ENCODE measurements at regions not wholly inside any gene's neighbourhood (a gene's known extent, or its start where the extent isn't known, plus 50 kb on each side); places are given as distances from the start of the nearest gene placed in this dataset.

DNA sequence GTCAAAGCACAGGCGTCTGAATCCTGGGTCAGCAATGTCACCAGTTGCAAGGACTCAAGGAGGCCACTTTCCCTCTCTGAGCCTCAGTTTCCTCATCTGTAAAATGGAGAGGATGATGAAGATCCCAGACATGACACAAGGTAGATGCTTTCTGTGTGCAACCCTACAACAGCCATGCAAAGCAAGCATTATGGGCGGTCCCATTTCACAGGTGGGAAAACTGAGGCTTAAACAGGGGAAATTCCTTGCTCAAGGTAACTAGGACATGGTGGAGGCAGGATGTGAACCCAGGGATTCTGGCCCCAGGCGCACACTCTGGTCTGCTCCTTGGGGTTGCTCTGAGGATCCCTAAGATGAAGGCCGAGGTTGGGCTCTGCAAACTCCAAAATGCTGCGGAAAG lies 311.0 kb downstream of the PTPRU start:
- Mint-ChIP-seq H3K4me1 (ENCODE audit: low read depth) (peaks cover 3% of the 10 kb centered on the region), H3K27me3 (peaks cover 3% of the 10 kb centered on the region), H3K9me3 (ENCODE audit: low read depth) (no peaks in the 10 kb centered on the region), H3K27ac (no peak overlapping the region), H3K4me3 (ENCODE audit: low read depth) (no peak overlapping the region), H3K36me3 (ENCODE audit: insufficient read depth) (no peaks in the 10 kb centered on the region)
- TF ChIP-seq, protein P1, sequence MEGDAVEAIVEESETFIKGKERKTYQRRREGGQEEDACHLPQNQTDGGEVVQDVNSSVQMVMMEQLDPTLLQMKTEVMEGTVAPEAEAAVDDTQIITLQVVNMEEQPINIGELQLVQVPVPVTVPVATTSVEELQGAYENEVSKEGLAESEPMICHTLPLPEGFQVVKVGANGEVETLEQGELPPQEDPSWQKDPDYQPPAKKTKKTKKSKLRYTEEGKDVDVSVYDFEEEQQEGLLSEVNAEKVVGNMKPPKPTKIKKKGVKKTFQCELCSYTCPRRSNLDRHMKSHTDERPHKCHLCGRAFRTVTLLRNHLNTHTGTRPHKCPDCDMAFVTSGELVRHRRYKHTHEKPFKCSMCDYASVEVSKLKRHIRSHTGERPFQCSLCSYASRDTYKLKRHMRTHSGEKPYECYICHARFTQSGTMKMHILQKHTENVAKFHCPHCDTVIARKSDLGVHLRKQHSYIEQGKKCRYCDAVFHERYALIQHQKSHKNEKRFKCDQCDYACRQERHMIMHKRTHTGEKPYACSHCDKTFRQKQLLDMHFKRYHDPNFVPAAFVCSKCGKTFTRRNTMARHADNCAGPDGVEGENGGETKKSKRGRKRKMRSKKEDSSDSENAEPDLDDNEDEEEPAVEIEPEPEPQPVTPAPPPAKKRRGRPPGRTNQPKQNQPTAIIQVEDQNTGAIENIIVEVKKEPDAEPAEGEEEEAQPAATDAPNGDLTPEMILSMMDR (IDR thresholded peaks at IDR 0.05; ENCODE audit: unreplicated experiment) = no peak
- DNase-seq (ENCODE audit: low spot score, unreplicated experiment) = no peak

DNA sequence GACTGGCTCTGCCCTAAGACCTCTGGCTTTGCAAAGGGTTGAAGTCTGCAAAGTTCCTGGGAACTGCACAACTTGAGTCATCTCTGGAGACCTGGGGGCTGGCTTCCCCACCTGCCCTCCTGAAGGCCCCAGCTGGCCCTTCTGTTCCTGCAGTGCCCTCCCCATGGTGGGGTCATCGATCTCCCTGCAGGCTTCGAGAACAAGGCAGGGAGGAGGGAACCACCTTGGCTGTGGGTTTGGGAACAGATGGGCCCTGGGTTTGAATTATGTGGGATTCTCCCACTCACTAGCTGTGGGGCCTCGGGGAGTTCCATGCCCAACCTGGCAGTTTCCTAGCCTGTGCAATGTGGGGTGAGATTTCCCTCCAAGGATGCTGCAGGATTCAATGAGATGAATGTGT lies 310.2 kb downstream of the PTPRU start:
- Mint-ChIP-seq H3K27me3 (peaks cover 3% of the 10 kb centered on the region), H3K4me1 (ENCODE audit: low read depth) (peaks cover 3% of the 10 kb centered on the region), H3K9me3 (ENCODE audit: low read depth) (no peaks in the 10 kb centered on the region), H3K36me3 (ENCODE audit: insufficient read depth) (no peaks in the 10 kb centered on the region), H3K27ac (no peak overlapping the region), H3K4me3 (ENCODE audit: low read depth) (no peak overlapping the region)
- DNase-seq (ENCODE audit: low spot score, unreplicated experiment) = no peak
- TF ChIP-seq, protein P1 (IDR thresholded peaks at IDR 0.05; ENCODE audit: unreplicated experiment) = no peak

DNA sequence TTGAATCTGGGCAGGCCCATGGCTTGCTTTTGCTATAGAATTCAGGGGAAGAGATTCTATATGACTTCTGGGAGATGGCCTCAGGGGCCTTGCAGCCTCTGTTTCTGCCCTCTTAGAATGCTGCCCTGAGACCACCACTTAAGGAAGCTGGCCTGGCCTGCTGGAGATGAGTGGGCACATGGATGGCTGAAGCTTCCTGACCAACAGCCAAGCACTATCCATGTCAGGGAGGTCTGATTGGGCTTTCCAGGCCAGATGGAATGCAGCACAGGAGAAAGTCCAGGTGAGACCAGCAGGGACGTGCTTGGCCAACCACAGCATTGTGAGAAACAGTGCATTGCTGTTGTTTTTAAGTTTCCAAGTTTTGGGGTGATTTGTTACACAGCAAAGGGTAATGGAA lies 308.1 kb downstream of the PTPRU start:
- Mint-ChIP-seq H3K27ac (no peak overlapping the region), H3K9me3 (ENCODE audit: low read depth) (no peaks in the 10 kb centered on the region), H3K4me3 (ENCODE audit: low read depth) (no peak overlapping the region), H3K27me3 (peaks cover 3% of the 10 kb centered on the region), H3K36me3 (ENCODE audit: insufficient read depth) (no peaks in the 10 kb centered on the region), H3K4me1 (ENCODE audit: low read depth) (no peaks in the 10 kb centered on the region)
- no peak for DNase-seq (ENCODE audit: low spot score, unreplicated experiment)
- TF ChIP-seq, protein P1 (IDR thresholded peaks at IDR 0.05; ENCODE audit: unreplicated experiment) = no peak

DNA sequence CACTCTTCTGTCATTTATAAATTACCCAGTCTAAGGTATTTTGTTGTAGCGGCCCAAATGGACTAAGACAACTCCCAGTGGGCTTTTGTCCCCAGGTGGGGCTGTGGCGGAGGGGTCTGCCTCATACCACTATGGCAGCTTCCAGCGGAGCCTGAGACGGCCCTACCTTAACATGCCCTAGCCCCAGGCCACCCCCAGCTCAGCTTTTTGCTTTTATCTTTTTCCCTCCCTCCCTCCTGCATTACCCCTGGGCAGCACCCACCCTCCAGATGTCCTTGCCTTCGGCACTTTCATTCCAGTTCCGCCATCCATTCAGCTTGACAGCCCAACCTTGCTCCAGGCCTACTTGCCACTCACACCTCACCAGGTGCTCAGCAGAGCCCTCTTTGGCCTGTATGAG lies 307.3 kb downstream of the PTPRU start:
- Mint-ChIP-seq H3K9me3 (ENCODE audit: low read depth) (no peaks in the 10 kb centered on the region), H3K36me3 (ENCODE audit: insufficient read depth) (no peaks in the 10 kb centered on the region), H3K27ac (no peak overlapping the region), H3K27me3 (no peaks in the 10 kb centered on the region), H3K4me3 (ENCODE audit: low read depth) (no peak overlapping the region), H3K4me1 (ENCODE audit: low read depth) (no peaks in the 10 kb centered on the region)
- TF ChIP-seq, protein P1 (IDR thresholded peaks at IDR 0.05; ENCODE audit: unreplicated experiment) = no peak
- no peak for DNase-seq (ENCODE audit: low spot score, unreplicated experiment)

DNA sequence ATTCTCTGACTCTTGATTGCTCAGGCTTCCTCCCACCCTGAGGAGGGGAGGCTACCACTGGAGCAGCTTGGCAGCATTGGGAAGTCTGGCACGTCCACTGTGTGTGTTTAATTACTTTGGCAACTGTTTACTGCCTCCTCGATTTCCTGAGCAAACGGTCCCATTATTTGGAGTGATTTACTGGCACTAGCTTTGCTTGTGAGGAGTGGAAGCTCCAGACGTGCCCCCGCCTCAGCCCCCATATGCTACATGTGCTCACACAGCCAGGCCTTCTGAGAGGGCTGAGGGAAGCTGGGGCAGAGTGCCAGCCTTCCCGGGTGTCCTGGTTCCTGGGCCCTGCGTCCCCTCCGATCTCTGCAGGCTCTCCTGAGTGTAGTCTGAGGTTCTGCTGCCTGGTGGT lies 306.2 kb downstream of the PTPRU start:
- TF ChIP-seq, protein P1 (IDR thresholded peaks at IDR 0.05; ENCODE audit: unreplicated experiment) = no peak
- DNase-seq (ENCODE audit: low spot score, unreplicated experiment) = no peak
- Mint-ChIP-seq H3K27ac (no peak overlapping the region), H3K4me1 (ENCODE audit: low read depth) (no peaks in the 10 kb centered on the region), H3K9me3 (ENCODE audit: low read depth) (no peaks in the 10 kb centered on the region), H3K36me3 (ENCODE audit: insufficient read depth) (no peaks in the 10 kb centered on the region), H3K27me3 (peaks cover 3% of the 10 kb centered on the region), H3K4me3 (ENCODE audit: low read depth) (no peak overlapping the region)

Data from progenitor cell of endocrine pancreas (in vitro differentiated cells).